ENCODE measurements at regions not wholly inside any gene's neighbourhood (a gene's known extent, or its start where the extent isn't known, plus 50 kb on each side); places are given as distances from the start of the nearest gene placed in this dataset.

DNA sequence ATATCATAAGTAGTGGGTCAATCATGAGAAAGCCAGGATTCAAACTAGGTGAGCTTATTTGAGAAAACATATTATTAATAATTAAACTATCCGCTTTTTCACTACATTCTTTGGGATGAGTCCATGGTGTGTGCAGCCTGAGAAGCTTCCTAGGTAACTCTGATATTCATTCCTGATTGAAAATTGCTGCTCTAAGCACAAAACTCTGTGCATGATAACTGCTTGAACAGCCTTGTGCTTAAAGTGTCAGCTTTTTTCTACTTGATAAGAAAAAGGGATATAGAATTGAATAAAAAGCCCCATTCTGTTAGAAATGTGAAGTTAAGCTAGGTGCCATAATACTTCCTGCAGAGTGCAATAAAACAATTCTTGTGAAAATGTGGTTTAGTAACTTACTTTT lies 343.5 kb upstream of the LUZP2 start:
- no peak overlapping the region for H3K4me3 ChIP-seq (replicated peaks; ENCODE audit: low read depth, low read length)
- TF ChIP-seq, protein P1, sequence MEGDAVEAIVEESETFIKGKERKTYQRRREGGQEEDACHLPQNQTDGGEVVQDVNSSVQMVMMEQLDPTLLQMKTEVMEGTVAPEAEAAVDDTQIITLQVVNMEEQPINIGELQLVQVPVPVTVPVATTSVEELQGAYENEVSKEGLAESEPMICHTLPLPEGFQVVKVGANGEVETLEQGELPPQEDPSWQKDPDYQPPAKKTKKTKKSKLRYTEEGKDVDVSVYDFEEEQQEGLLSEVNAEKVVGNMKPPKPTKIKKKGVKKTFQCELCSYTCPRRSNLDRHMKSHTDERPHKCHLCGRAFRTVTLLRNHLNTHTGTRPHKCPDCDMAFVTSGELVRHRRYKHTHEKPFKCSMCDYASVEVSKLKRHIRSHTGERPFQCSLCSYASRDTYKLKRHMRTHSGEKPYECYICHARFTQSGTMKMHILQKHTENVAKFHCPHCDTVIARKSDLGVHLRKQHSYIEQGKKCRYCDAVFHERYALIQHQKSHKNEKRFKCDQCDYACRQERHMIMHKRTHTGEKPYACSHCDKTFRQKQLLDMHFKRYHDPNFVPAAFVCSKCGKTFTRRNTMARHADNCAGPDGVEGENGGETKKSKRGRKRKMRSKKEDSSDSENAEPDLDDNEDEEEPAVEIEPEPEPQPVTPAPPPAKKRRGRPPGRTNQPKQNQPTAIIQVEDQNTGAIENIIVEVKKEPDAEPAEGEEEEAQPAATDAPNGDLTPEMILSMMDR (IDR thresholded peaks at IDR 0.05; ENCODE audit: low read length, missing control alignments): no peak
- no peak for DNase-seq (ENCODE audit: low read depth)

DNA sequence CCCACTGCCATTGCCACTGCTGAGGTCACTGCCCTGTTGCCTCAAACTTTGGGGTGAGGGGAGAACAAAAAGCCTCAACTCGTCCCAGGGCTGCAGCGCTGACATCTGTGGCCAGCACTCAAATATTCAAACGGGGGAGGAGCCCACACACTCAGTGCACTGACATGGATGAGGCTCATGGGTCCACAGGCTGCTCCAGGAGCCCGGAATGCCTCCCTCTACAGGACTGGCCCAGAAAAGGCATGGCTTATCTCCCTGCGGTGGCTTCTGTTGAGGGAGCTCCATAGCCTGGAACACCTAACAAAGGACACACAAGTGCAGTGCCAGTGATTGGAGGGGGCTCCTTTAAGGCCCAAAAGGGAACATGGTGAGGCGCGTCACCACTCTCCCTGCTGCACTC lies 341.1 kb upstream of the LUZP2 start:
- no peak for DNase-seq (ENCODE audit: low read depth)
- TF ChIP-seq, protein P1 (IDR thresholded peaks at IDR 0.05; ENCODE audit: low read length, missing control alignments): no peak
- no peak overlapping the region for H3K4me3 ChIP-seq (replicated peaks; ENCODE audit: low read depth, low read length)

DNA sequence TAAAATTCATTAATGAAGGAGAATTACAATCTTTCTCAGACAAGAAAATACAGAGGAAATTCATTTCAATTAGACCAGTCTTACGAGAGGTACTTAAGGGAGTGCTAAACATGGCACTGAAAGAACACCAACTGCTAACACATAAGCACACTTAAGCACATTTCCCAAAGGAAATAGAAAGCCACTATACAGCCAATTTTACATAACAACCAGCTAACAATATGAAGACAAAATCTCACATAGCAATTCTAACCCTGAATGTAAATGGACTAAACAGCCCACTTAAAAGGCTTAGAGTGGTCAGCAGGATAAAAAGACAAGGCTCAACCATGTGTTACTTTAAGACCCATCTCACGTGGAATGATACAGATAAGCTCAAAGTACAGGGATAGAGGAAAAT lies 339.5 kb upstream of the LUZP2 start:
- H3K4me3 ChIP-seq (replicated peaks; ENCODE audit: low read depth, low read length): no peak overlapping the region
- TF ChIP-seq, protein P1 (IDR thresholded peaks at IDR 0.05; ENCODE audit: low read length, missing control alignments): no peak
- no peak for DNase-seq (ENCODE audit: low read depth)

DNA sequence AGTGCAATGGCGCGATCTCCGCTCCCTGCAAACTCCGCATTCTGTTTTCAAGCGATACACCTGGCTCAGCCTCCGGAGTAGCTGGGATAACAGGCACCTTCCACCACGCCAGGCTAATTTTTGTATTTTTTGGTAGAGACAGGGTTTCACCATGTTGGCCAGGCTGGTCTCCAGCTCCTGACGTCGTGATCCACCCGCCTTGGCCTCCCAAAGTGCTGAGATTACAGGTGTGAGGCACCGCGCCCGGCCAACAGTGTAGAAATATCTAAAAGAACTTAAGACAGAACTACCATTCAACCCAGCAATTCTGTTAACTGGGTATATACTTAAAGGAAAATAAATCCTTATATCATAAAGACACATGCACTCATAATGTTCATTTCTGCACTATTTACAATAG lies 335.3 kb upstream of the LUZP2 start:
- no peak overlapping the region for H3K4me3 ChIP-seq (replicated peaks; ENCODE audit: low read depth, low read length)
- TF ChIP-seq, protein P1 (IDR thresholded peaks at IDR 0.05; ENCODE audit: low read length, missing control alignments): no peak
- DNase-seq (ENCODE audit: low read depth): no peak

DNA sequence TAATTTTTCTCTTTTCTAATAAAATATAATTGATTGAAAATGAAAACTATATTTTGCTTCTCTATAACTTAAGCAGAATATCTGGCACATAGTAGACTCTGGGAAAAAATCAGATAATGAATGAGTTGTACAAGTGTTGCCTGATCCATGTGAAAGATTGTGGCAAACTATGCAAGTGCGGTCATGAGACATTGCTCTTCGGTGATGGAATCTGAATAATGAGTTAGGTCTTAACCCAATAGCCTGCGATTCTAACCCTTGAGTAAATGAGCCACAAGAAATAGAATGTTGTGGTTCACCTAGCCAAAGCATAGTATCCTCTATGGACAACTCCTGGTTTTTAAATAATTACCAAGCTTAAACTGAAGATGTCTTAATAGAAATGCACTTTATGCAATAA lies 333.7 kb upstream of the LUZP2 start:
- DNase-seq (ENCODE audit: low read depth): no peak
- TF ChIP-seq, protein P1 (IDR thresholded peaks at IDR 0.05; ENCODE audit: low read length, missing control alignments): no peak
- H3K4me3 ChIP-seq (replicated peaks; ENCODE audit: low read depth, low read length): no peak overlapping the region

GRCh38 chr11:24163841-24164240 lies 333.0 kb upstream of the LUZP2 start:
- H3K4me3 ChIP-seq (replicated peaks; ENCODE audit: low read depth, low read length): no peak overlapping the region
- TF ChIP-seq, protein P1 (IDR thresholded peaks at IDR 0.05; ENCODE audit: low read length, missing control alignments): no peak
- no peak for DNase-seq (ENCODE audit: low read depth)

DNA sequence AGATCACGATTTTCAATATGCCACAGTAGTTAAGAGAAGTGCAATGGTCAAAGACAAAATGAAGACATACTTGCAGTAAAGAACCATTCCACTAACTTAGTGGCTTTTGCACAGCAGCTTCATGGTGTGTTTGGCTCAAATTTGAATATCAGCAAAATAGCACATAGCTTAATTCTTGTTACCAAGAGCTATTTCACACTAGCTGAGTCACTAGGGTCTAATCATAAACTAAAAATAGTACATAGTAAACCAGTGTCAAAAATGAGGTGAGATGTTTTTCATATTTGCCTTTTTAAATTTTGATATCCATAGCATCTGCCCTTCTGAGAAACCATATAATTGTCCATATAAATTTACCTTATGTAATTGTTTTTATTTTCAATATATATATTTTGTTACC lies 325.0 kb upstream of the LUZP2 start:
- TF ChIP-seq, protein P1 (IDR thresholded peaks at IDR 0.05; ENCODE audit: low read length, missing control alignments): no peak
- no peak overlapping the region for H3K4me3 ChIP-seq (replicated peaks; ENCODE audit: low read depth, low read length)
- DNase-seq (ENCODE audit: low read depth): no peak

Data from fibroblast of pulmonary artery (primary cell).